ENCODE measurements at regions not wholly inside any gene's neighbourhood (a gene's known extent, or its start where the extent isn't known, plus 50 kb on each side); places are given as distances from the start of the nearest gene placed in this dataset.

DNA sequence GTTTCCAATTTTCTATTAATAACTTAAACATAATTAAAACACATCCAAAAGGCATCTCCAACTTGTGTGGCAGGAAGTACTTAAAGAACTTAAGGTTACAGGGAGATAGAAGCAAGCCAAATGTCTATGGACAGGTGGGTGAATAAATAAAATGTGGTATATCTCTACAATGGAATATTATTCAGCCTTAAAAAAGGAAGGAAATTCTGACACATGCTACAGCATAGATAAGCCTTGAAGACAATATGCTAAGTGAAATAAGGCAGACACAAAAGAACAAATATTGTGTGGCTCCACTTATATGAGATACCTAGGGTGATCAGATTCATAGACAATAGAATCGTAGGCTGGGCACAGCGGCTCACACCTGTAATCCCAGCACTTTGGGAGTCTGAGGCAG, 109.6 kb downstream of the WT1 start:
- H3K79me2 ChIP-seq (ENCODE audit: insufficient read depth, low read length), result no peaks in the 10 kb centered on the region
- no peak overlapping the region for H3K9ac ChIP-seq (ENCODE audit: insufficient read depth, low read length, poor library complexity, severe bottlenecking)
- TF ChIP-seq, protein P1, sequence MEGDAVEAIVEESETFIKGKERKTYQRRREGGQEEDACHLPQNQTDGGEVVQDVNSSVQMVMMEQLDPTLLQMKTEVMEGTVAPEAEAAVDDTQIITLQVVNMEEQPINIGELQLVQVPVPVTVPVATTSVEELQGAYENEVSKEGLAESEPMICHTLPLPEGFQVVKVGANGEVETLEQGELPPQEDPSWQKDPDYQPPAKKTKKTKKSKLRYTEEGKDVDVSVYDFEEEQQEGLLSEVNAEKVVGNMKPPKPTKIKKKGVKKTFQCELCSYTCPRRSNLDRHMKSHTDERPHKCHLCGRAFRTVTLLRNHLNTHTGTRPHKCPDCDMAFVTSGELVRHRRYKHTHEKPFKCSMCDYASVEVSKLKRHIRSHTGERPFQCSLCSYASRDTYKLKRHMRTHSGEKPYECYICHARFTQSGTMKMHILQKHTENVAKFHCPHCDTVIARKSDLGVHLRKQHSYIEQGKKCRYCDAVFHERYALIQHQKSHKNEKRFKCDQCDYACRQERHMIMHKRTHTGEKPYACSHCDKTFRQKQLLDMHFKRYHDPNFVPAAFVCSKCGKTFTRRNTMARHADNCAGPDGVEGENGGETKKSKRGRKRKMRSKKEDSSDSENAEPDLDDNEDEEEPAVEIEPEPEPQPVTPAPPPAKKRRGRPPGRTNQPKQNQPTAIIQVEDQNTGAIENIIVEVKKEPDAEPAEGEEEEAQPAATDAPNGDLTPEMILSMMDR (IDR thresholded peaks at IDR 0.05), result no peak
- H3K27me3 ChIP-seq (ENCODE audit: control insufficient read depth in 2 of 2, insufficient read depth in 2 of 2, low read length in 2 of 2), result peaks cover 0 to 3% of the 10 kb centered on the region in 2 donors
- peaks cover 4 to 9% (median 7%) of the 10 kb centered on the region in 3 donors for H3K27me3 Mint-ChIP-seq (ENCODE audit: low read depth in 3 of 3)
- H3K9me3 ChIP-seq (replicated peaks in 1 of 2; ENCODE audit: control insufficient read depth in 1 of 2, insufficient read depth in 1 of 2, low read length in 2 of 2), result no peaks in the 10 kb centered on the region
- no peak overlapping the region for H3K27ac ChIP-seq (ENCODE audit: low read depth in 1 of 2, low read length in 2 of 2)
- H3K4me3 ChIP-seq (replicated peaks in 1 of 3; ENCODE audit: low read depth in 2 of 3, low read length in 3 of 3), result no peak overlapping the region
- intact Hi-C loops (cut with micrococcal nuclease), result no loop called here
- no peak overlapping the region for H2AFZ ChIP-seq (ENCODE audit: insufficient read depth, low read depth, low read length, poor library complexity, severe bottlenecking)
- WGBS (ENCODE audit: insufficient coverage), result 100% methylated on average over 1 of the region's 2 CpGs
- no peak for DNase-seq
- H3K4me2 ChIP-seq (replicated peaks; ENCODE audit: extremely low read depth, low read length, poor library complexity, severe bottlenecking), result no peak overlapping the region
- no peak overlapping the region for H3K4me3 Mint-ChIP-seq
- no peaks in the 10 kb centered on the region for H4K20me1 ChIP-seq (ENCODE audit: insufficient read depth, low read length)
- H3K36me3 Mint-ChIP-seq, result no peaks in the 10 kb centered on the region
- H3K9me3 Mint-ChIP-seq, result peaks cover 0 to 6% (median 0%) of the 10 kb centered on the region in 7 donors
- no peaks in the 10 kb centered on the region for H3K36me3 ChIP-seq (replicated peaks in 1 of 2; ENCODE audit: control insufficient read depth in 1 of 2, insufficient read depth in 2 of 2, low read length in 2 of 2)
- no peaks in the 10 kb centered on the region for H3K4me1 ChIP-seq (ENCODE audit: control insufficient read depth in 1 of 2, insufficient read depth in 2 of 2, low read length in 2 of 2)
- no peaks in the 10 kb centered on the region for H3K4me1 Mint-ChIP-seq
- H3K27ac Mint-ChIP-seq, result no peak overlapping the region

DNA sequence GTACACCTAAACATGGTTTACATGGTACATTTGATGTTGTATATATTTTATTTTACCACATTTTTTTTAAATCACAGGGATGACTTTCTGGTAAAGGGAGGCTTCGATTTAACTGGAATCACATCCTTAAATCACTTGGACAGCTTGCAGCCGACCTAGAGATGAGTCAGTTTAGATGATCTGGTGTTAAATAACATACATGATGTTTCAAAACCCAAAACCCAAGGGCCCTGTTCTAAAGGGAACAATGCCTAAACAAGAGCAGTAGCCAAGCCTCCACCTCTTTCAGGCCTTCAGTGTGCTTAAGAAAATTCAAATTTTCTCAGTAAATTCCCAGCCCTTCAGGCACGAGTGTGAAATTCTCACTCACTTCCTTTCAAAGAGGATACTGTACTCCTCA, 108.8 kb downstream of the WT1 start:
- no peak overlapping the region for H3K4me3 ChIP-seq (replicated peaks in 1 of 3; ENCODE audit: low read depth in 2 of 3, low read length in 3 of 3)
- TF ChIP-seq, protein P1 (IDR thresholded peaks at IDR 0.05), result no peak
- peaks cover 0 to 6% (median 0%) of the 10 kb centered on the region in 7 donors for H3K9me3 Mint-ChIP-seq
- intact Hi-C loops (cut with micrococcal nuclease), result no loop called here
- no peaks in the 10 kb centered on the region for H3K36me3 ChIP-seq (replicated peaks in 1 of 2; ENCODE audit: control insufficient read depth in 1 of 2, insufficient read depth in 2 of 2, low read length in 2 of 2)
- no peak overlapping the region for H3K4me2 ChIP-seq (replicated peaks; ENCODE audit: extremely low read depth, low read length, poor library complexity, severe bottlenecking)
- H3K4me1 Mint-ChIP-seq, result no peaks in the 10 kb centered on the region
- no peak overlapping the region for H3K4me3 Mint-ChIP-seq
- peaks cover 6 to 10% (median 9%) of the 10 kb centered on the region in 3 donors for H3K27me3 Mint-ChIP-seq (ENCODE audit: low read depth in 3 of 3)
- no peak overlapping the region for H3K27ac Mint-ChIP-seq
- H3K79me2 ChIP-seq (ENCODE audit: insufficient read depth, low read length), result no peaks in the 10 kb centered on the region
- 100% methylated on average over 1 of the region's 3 CpGs for WGBS (ENCODE audit: insufficient coverage)
- H3K4me1 ChIP-seq (ENCODE audit: control insufficient read depth in 1 of 2, insufficient read depth in 2 of 2, low read length in 2 of 2), result no peaks in the 10 kb centered on the region
- no peaks in the 10 kb centered on the region for H3K9me3 ChIP-seq (replicated peaks in 1 of 2; ENCODE audit: control insufficient read depth in 1 of 2, insufficient read depth in 1 of 2, low read length in 2 of 2)
- no peaks in the 10 kb centered on the region for H3K36me3 Mint-ChIP-seq
- H2AFZ ChIP-seq (ENCODE audit: insufficient read depth, low read depth, low read length, poor library complexity, severe bottlenecking), result no peak overlapping the region
- H3K9ac ChIP-seq (ENCODE audit: insufficient read depth, low read length, poor library complexity, severe bottlenecking), result no peak overlapping the region
- no peak for DNase-seq
- H4K20me1 ChIP-seq (ENCODE audit: insufficient read depth, low read length), result no peaks in the 10 kb centered on the region
- H3K27me3 ChIP-seq (ENCODE audit: control insufficient read depth in 2 of 2, insufficient read depth in 2 of 2, low read length in 2 of 2), result peaks cover 0 to 3% of the 10 kb centered on the region in 2 donors
- no peak overlapping the region for H3K27ac ChIP-seq (ENCODE audit: low read depth in 1 of 2, low read length in 2 of 2)
